CD4-positive, alpha-beta T cell (primary cell): ENCODE measurements at regions not wholly inside any gene's neighbourhood (a gene's known extent, or its start where the extent isn't known, plus 50 kb on each side); places are given as distances from the start of the nearest gene placed in this dataset.

Source experiments
- ATAC-seq: fragments of 200-7000 bp; cut with Tn5 transposase; one replicate; pipeline ENCODE4 v1.10.0; 2022; ENCODE audit warnings: mild to moderate bottlenecking; ENCODE audit not compliant: poor library complexity
- CTCF ChIA-PET: fragments of 350-600 bp; sonication (Branson Sonifier 250); formaldehyde crosslinking; loops from one replicate; lab custom pipeline; 2021; ENCODE audit warnings: antibody characterized with exemption, inconsistent platforms; lab: Charles Lee
- POLR2A ChIA-PET: fragments of 350-600 bp; sonication (Branson Sonifier 250); formaldehyde crosslinking; loops from one replicate; lab custom pipeline; 2021; ENCODE audit warnings: antibody characterized with exemption, inconsistent platforms; lab: Charles Lee
- DNase-seq, 14 experiments: peaks; one replicate each; pipeline ENCODE4 v3.0.0-alpha.2; 2013 to 2020; ENCODE audit warnings: mixed read lengths in 2 of 14
- H3K27ac ChIP-seq, 2 donors: one replicate each; pipeline versions ENCODE4 v1.5.1 to v1.7.0; 2013; ENCODE audit warnings: low read length in 2 of 2, low read depth in 1 of 2, mild to moderate bottlenecking in 1 of 2
- H3K27me3 ChIP-seq, 2 experiments: 1 replicate in 1 of 2; 2 replicates in 1 of 2; pipeline versions ENCODE4 v1.6.1 to v1.7.0; 2013; ENCODE audit warnings: low read length in 2 of 2, control low read depth in 1 of 2, mild to moderate bottlenecking in 1 of 2, moderate library complexity in 1 of 2; ENCODE audit not compliant: insufficient read depth in 2 of 2, control insufficient read depth in 1 of 2
- H3K36me3 ChIP-seq: one replicate; pipeline ENCODE4 v1.6.1; 2013; ENCODE audit warnings: low read length, control low read depth; ENCODE audit not compliant: insufficient read depth
- H3K4me1 ChIP-seq: one replicate; pipeline ENCODE4 v1.6.1; 2013; ENCODE audit warnings: low read length, control low read depth; ENCODE audit not compliant: insufficient read depth
- H3K4me3 ChIP-seq: one replicate; pipeline ENCODE4 v1.5.1; 2013; ENCODE audit warnings: mild to moderate bottlenecking, low read length, moderate library complexity
- H3K9me3 ChIP-seq, 2 experiments: 1 replicate in 1 of 2; 2 replicates in 1 of 2; pipeline versions ENCODE4 v1.6.1 to v1.7.0; 2013; ENCODE audit warnings: low read length in 2 of 2, mild to moderate bottlenecking in 2 of 2, control low read depth in 1 of 2, moderate library complexity in 1 of 2; ENCODE audit not compliant: control insufficient read depth in 1 of 2, insufficient read depth in 1 of 2
- H3K27ac Mint-ChIP-seq: one replicate; pipeline ENCODE4 v1.8.0; 2020; ENCODE audit warnings: mixed read lengths
- H3K27me3 Mint-ChIP-seq: one replicate; pipeline ENCODE4 v1.8.0; 2021; ENCODE audit warnings: mixed read lengths
- H3K36me3 Mint-ChIP-seq: one replicate; pipeline ENCODE4 v1.8.0; 2021; ENCODE audit warnings: low read depth, mixed read lengths
- H3K4me1 Mint-ChIP-seq: one replicate; pipeline ENCODE4 v1.8.0; 2021; ENCODE audit warnings: low read depth, mixed read lengths
- H3K4me3 Mint-ChIP-seq: one replicate; pipeline ENCODE4 v1.8.0; 2020; ENCODE audit warnings: mild to moderate bottlenecking, mixed read lengths
- H3K9me3 Mint-ChIP-seq: one replicate; pipeline ENCODE4 v1.8.0; 2020; ENCODE audit warnings: mixed read lengths
- CTCF ChIP-seq: fragments of 200-600 bp; IDR thresholded peaks from one replicate; pipeline ENCODE4 v1.8.0; 2022; ENCODE audit warnings: antibody characterized with exemption, mild to moderate bottlenecking
- intact Hi-C, 2 experiments: fragments of 100-400 bp; cut with DNase I in 1 of 2; cut with micrococcal nuclease in 1 of 2; formaldehyde crosslinking; loops; one replicate each; pipeline versions ENCODE4 v1.15.1 to v1.9.0; 2023 to 2025; cut with DNase I, micrococcal nuclease

GRCh38 chr20:19961293-19961692 is 55.9 kb upstream of the NAA20 start:
- no peaks in the 10 kb centered on the region for H3K4me1 ChIP-seq
- intact Hi-C loops = no loop called here
- H3K27ac ChIP-seq = no peak overlapping the region
- no peak for ATAC-seq
- ChIA-PET POLR2A (no interaction called here), CTCF (no interaction called here)
- H3K36me3 ChIP-seq = no peaks in the 10 kb centered on the region
- TF ChIP-seq CTCF = no peak
- H3K9me3 Mint-ChIP-seq = no peaks in the 10 kb centered on the region
- no peak overlapping the region for H3K4me3 ChIP-seq
- H3K27ac Mint-ChIP-seq = no peak overlapping the region
- H3K4me3 Mint-ChIP-seq = no peak overlapping the region
- DNase-seq = no peak
- no peaks in the 10 kb centered on the region for H3K4me1 Mint-ChIP-seq
- H3K36me3 Mint-ChIP-seq = no peaks in the 10 kb centered on the region
- peaks cover 0 to 2% of the 10 kb centered on the region in 2 experiments for H3K27me3 ChIP-seq
- no peaks in the 10 kb centered on the region for H3K9me3 ChIP-seq
- no peaks in the 10 kb centered on the region for H3K27me3 Mint-ChIP-seq

- peaks cover 0 to 2% of the 10 kb centered on the region in 2 experiments for H3K27me3 ChIP-seq
- H3K36me3 Mint-ChIP-seq = no peaks in the 10 kb centered on the region
- DNase-seq (no peak), ATAC-seq (no peak)
- peaks cover under 1% of the 10 kb centered on the region for H3K4me1 Mint-ChIP-seq
- H3K4me3 ChIP-seq = no peak overlapping the region
- H3K4me3 Mint-ChIP-seq = no peak overlapping the region
- no peak overlapping the region for H3K27ac Mint-ChIP-seq
- CTCF ChIA-PET = no interaction called here
- intact Hi-C loops = no loop called here
- H3K9me3 Mint-ChIP-seq = no peaks in the 10 kb centered on the region
- no peaks in the 10 kb centered on the region for H3K27me3 Mint-ChIP-seq
- TF ChIP-seq CTCF = no peak
- POLR2A ChIA-PET = no interaction called here
- H3K27ac ChIP-seq = no peak overlapping the region
- peaks cover 5% of the 10 kb centered on the region for H3K4me1 ChIP-seq
- no peaks in the 10 kb centered on the region for H3K9me3 ChIP-seq
- no peaks in the 10 kb centered on the region for H3K36me3 ChIP-seq
Measured at GRCh38 chr20:19962958-19963357, 54.2 kb upstream of the NAA20 start.

- ATAC-seq = no peak
- Histone ChIP-seq H3K9me3 (no peaks in the 10 kb centered on the region), H3K27ac (no peak overlapping the region), H3K4me3 (no peak overlapping the region), H3K36me3 (no peaks in the 10 kb centered on the region), H3K4me1 (peaks cover 21% of the 10 kb centered on the region), H3K27me3 (peaks cover 0 to 2% of the 10 kb centered on the region in 2 experiments)
- H3K27ac Mint-ChIP-seq = no peak overlapping the region
- intact Hi-C loops = no loop called here
- POLR2A ChIA-PET = no interaction called here
- DNase-seq = peak in 1 of 14 experiments; percentile 26
- TF ChIP-seq CTCF = no peak
- no peaks in the 10 kb centered on the region for H3K27me3 Mint-ChIP-seq
- H3K9me3 Mint-ChIP-seq = no peaks in the 10 kb centered on the region
- CTCF ChIA-PET = no interaction called here
- H3K4me3 Mint-ChIP-seq = no peak overlapping the region
- peaks cover 17% of the 10 kb centered on the region for H3K4me1 Mint-ChIP-seq
- no peaks in the 10 kb centered on the region for H3K36me3 Mint-ChIP-seq
Measured at GRCh38 chr20:19964289-19965265, 52.6 kb upstream of the NAA20 start.
